HCT116 (cell line): ENCODE measurements at regions not wholly inside any gene's neighbourhood (a gene's known extent, or its start where the extent isn't known, plus 50 kb on each side); places are given as distances from the start of the nearest gene placed in this dataset.

Experiments used
- ATAC-seq: fragments of 200-7000 bp; cut with Tn5 transposase; 2 replicates; pipeline ENCODE4 v1.9.1; 2020; ENCODE audit warnings: mild to moderate bottlenecking, moderate library complexity
- BruUV-seq: library from RNA; stranded (reverse); fragments of 400-500 nt; replicated peaks from 2 replicates; lab custom pipeline; 2021; lab: Mats Ljungman, UMichigan
- CTCF ChIA-PET: fragments of 300-600 bp; sonication (Branson Sonifier 250); formaldehyde crosslinking; loops from one replicate; lab custom pipeline; 2021; ENCODE audit warnings: antibody characterized with exemption; lab: Charles Lee
- POLR2A ChIA-PET: fragments of 300-600, 350-600 bp; sonication (Branson Sonifier 250); formaldehyde crosslinking; loops from one replicate; lab custom pipeline; 2021; ENCODE audit warnings: antibody characterized with exemption; lab: Charles Lee
- RAD21 ChIA-PET, 2 experiments: fragments of 300-600 bp; sonication (Branson Sonifier 250); formaldehyde crosslinking; loops; one replicate each; lab custom pipeline; 2023; ENCODE audit warnings: low total read pairs in 2 of 2; ENCODE audit not compliant: uncharacterized antibody in 2 of 2, unreplicated experiment in 2 of 2, low non-redundant PET in 1 of 2; lab: Charles Lee
- DNase-seq: peaks from one replicate; pipeline ENCODE4 v3.0.0-alpha.2; 2010; ENCODE audit warnings: low read depth, low spot score
- H2AFZ ChIP-seq: fragments of 200-600 bp; shearing (Covaris generic), sonication (generic); 2 replicates; pipeline ENCODE4 v1.6.1; 2017; ENCODE audit warnings: low read depth, mixed run types, mixed read lengths, antibody characterized with exemption, low read length; ENCODE audit not compliant: poor library complexity, severe bottlenecking
- H3K27ac ChIP-seq: 2 replicates; pipeline ENCODE4 v1.5.1; 2012; ENCODE audit warnings: low read depth, low read length
- H3K27me3 ChIP-seq: fragments of 200-600 bp; sonication (generic); 2 replicates; pipeline ENCODE4 v1.6.1; 2016; ENCODE audit warnings: mixed run types, low read length, mixed read lengths; ENCODE audit not compliant: insufficient read depth
- H3K36me3 ChIP-seq, 2 experiments: fragments of 200-500 bp in 1 of 2; fragments of 200-600 bp in 1 of 2; sonication (Bioruptor generic) in 1 of 2; sonication (generic) in 1 of 2; 2 replicates each; pipeline versions ENCODE4 v1.5.1 to v1.6.1; 2014 to 2016; ENCODE audit warnings: low read length in 2 of 2, inconsistent platforms in 1 of 2, mixed read lengths in 1 of 2, mixed run types in 1 of 2; ENCODE audit not compliant: insufficient read depth in 2 of 2, control insufficient read depth in 1 of 2
- H3K4me1 ChIP-seq, 2 experiments: fragments of 200-600 bp in 1 of 2; sonication (generic) in 1 of 2; 2 replicates each; pipeline versions ENCODE4 v1.5.1 to v1.6.1; 2012 to 2017; ENCODE audit warnings: low read length in 2 of 2, inconsistent platforms in 1 of 2, mild to moderate bottlenecking in 1 of 2, mixed read lengths in 1 of 2, mixed run types in 1 of 2, moderate library complexity in 1 of 2; ENCODE audit not compliant: insufficient read depth in 2 of 2, control insufficient read depth in 1 of 2
- H3K4me2 ChIP-seq: fragments of 200-600 bp; sonication (generic); 2 replicates; pipeline ENCODE4 v1.6.1; 2017; ENCODE audit warnings: mixed run types, low read length, mixed read lengths
- H3K4me3 ChIP-seq, 2 experiments: fragments of 200-600 bp in 1 of 2; sonication (generic) in 1 of 2; replicated peaks in 1 of 2; 2 replicates each; pipeline ENCODE4 v1.5.1; 2011 to 2016; ENCODE audit warnings: low read length in 2 of 2, control low read depth in 1 of 2, low read depth in 1 of 2, mild to moderate bottlenecking in 1 of 2, mixed read lengths in 1 of 2, mixed run types in 1 of 2
- H3K79me2 ChIP-seq: fragments of 200-600 bp; sonication (generic); 2 replicates; pipeline ENCODE4 v1.6.1; 2017; ENCODE audit warnings: mild to moderate bottlenecking, mixed run types, low read length, moderate library complexity, mixed read lengths; ENCODE audit not compliant: insufficient read depth
- H3K9ac ChIP-seq: fragments of 200-600 bp; sonication (generic); 2 replicates; pipeline ENCODE4 v1.6.1; 2016; ENCODE audit warnings: low read length, mixed read lengths
- H3K9me2 ChIP-seq: fragments of 200-600 bp; sonication (generic), shearing (Covaris generic); 2 replicates; pipeline ENCODE4 v1.6.1; 2017; ENCODE audit warnings: mixed run types, mild to moderate bottlenecking, moderate library complexity; ENCODE audit not compliant: insufficient read depth
- H3K9me3 ChIP-seq, 2 experiments: fragments of 200-500 bp in 1 of 2; fragments of 200-600 bp in 1 of 2; sonication (Bioruptor generic) in 1 of 2; sonication (generic) in 1 of 2; 2 replicates each; pipeline ENCODE4 v1.6.1; 2014 to 2017; ENCODE audit warnings: low read length in 2 of 2, mixed read lengths in 2 of 2, inconsistent platforms in 1 of 2, low read depth in 1 of 2, mild to moderate bottlenecking in 1 of 2, mixed run types in 1 of 2, moderate library complexity in 1 of 2; ENCODE audit not compliant: control insufficient read depth in 1 of 2, insufficient read depth in 1 of 2
- H4K20me1 ChIP-seq: fragments of 200-600 bp; sonication (generic), shearing (Covaris generic); 2 replicates; pipeline ENCODE4 v1.6.1; 2017; ENCODE audit warnings: mixed run types, mild to moderate bottlenecking, moderate library complexity; ENCODE audit not compliant: insufficient read depth
- ATF3 ChIP-seq: IDR thresholded peaks from 2 replicates; pipeline ENCODE4 v1.6.1; 2012
- CBX3 ChIP-seq: IDR thresholded peaks from 2 replicates; pipeline ENCODE4 v1.6.1; 2012; ENCODE audit warnings: low read depth
- CEBPB ChIP-seq: IDR thresholded peaks from 2 replicates; pipeline ENCODE4 v1.6.1; 2012; ENCODE audit warnings: low read depth
- ELF1 ChIP-seq: IDR thresholded peaks from 2 replicates; pipeline ENCODE4 v1.6.1; 2012; ENCODE audit warnings: low read depth, borderline replicate concordance
- EZH2 ChIP-seq: fragments of 200-600 bp; sonication (generic); IDR thresholded peaks from 2 replicates; pipeline ENCODE4 v1.6.1; 2017; ENCODE audit warnings: antibody characterized with exemption, mixed run types
- FOSL1 ChIP-seq: IDR thresholded peaks from 2 replicates; pipeline ENCODE4 v1.6.1; 2012; ENCODE audit warnings: low read depth
- JUND ChIP-seq: IDR thresholded peaks from 2 replicates; pipeline ENCODE4 v1.6.1; 2012
- REST ChIP-seq: IDR thresholded peaks from 2 replicates; pipeline ENCODE4 v1.6.1; 2012; ENCODE audit warnings: low read depth
- SP1 ChIP-seq: IDR thresholded peaks from 2 replicates; pipeline ENCODE4 v1.6.1; 2012; ENCODE audit warnings: low read depth
- SRF ChIP-seq: IDR thresholded peaks from 2 replicates; pipeline ENCODE4 v1.6.1; 2012; ENCODE audit warnings: low read depth
- TCF7L2 ChIP-seq: IDR thresholded peaks from 2 replicates; pipeline ENCODE4 v1.7.0; 2011; ENCODE audit warnings: borderline replicate concordance, inconsistent platforms; ENCODE audit not compliant: insufficient read depth, insufficient read length; ENCODE audit errors: extremely low read depth
- YY1 ChIP-seq: IDR thresholded peaks from 2 replicates; pipeline ENCODE4 v1.6.1; 2011; ENCODE audit warnings: low read length, low read depth, moderate library complexity, mild to moderate bottlenecking; ENCODE audit not compliant: insufficient replicate concordance; ENCODE audit errors: extremely low read depth
- ZBTB33 ChIP-seq: IDR thresholded peaks from 2 replicates; pipeline ENCODE4 v1.6.1; 2011; ENCODE audit warnings: mild to moderate bottlenecking, low read length, moderate library complexity; ENCODE audit not compliant: insufficient replicate concordance; ENCODE audit errors: extremely low read depth
- ZFX ChIP-seq: fragments of 450-650 bp; IDR thresholded peaks from 2 replicates; pipeline ENCODE4 v1.6.1; 2017
- ZNF274 ChIP-seq: fragments of 200-500 bp; sonication (Bioruptor generic); IDR thresholded peaks from 2 replicates; pipeline ENCODE4 v1.6.1; 2014; ENCODE audit warnings: mild to moderate bottlenecking, low read depth, low read length, inconsistent platforms
- intact Hi-C: fragments of 100-400 bp; cut with micrococcal nuclease; formaldehyde crosslinking; loops from 2 replicates; pipeline ENCODE4 v1.10.0; 2022
- TF ChIP-seq, protein P1 (sequence below), 3 experiments: fragments of 200-600 bp in 1 of 3; sonication (generic) in 1 of 3; IDR thresholded peaks in 2 of 3; conservative IDR thresholded peaks in 1 of 3; 2 replicates each; pipeline ENCODE4 v1.5.1; 2012 to 2017; ENCODE audit warnings: low read depth in 2 of 3, low read length in 2 of 3, antibody characterized with exemption in 1 of 3, borderline replicate concordance in 1 of 3, control low read depth in 1 of 3, mild to moderate bottlenecking in 1 of 3, mixed read lengths in 1 of 3, mixed run types in 1 of 3, moderate library complexity in 1 of 3; ENCODE audit not compliant: insufficient read depth in 1 of 3
- TF ChIP-seq, protein P2 (sequence below): IDR thresholded peaks from 2 replicates; pipeline ENCODE4 v1.6.1; 2012

DNA sequence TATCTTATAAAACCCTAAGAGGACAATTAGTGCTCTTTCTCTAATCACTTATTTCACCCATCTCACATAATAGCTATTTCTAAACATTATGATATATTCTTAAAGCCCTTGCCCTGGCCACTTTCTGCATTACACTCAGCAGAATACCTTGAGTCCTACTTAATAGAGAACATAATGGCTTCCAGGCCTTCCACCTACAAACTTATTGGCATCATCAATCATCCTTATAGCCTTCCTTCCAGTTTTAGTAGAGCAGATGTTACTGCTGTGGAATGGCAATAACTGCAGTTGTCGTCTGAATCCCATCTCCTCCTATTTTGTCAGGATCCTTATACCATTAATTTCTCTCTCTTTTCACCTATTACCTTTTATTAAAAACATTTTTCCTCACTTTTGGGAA lies 1127.4 kb downstream of the LRFN5 start:
- Histone ChIP-seq H3K4me1 (no peaks in the 10 kb centered on the region), H3K9ac (no peak overlapping the region), H3K9me2 (no peaks in the 10 kb centered on the region), H3K36me3 (no peaks in the 10 kb centered on the region), H3K79me2 (no peaks in the 10 kb centered on the region), H3K9me3 (no peaks in the 10 kb centered on the region), H3K27ac (no peak overlapping the region), H3K4me3 (no peak overlapping the region), H3K27me3 (no peaks in the 10 kb centered on the region), H4K20me1 (no peaks in the 10 kb centered on the region), H3K4me2 (no peak overlapping the region), H2AFZ (no peak overlapping the region)
- TF ChIP-seq ZBTB33 (no peak), ZNF274 (no peak), ATF3 (no peak), ELF1 (no peak), SRF (no peak), TCF7L2 (no peak), YY1 (no peak), CBX3 (no peak), CEBPB (no peak), JUND (no peak), ZFX (no peak), EZH2 (no peak), REST (no peak), FOSL1 (no peak), SP1 (no peak)
- TF ChIP-seq, protein P1, sequence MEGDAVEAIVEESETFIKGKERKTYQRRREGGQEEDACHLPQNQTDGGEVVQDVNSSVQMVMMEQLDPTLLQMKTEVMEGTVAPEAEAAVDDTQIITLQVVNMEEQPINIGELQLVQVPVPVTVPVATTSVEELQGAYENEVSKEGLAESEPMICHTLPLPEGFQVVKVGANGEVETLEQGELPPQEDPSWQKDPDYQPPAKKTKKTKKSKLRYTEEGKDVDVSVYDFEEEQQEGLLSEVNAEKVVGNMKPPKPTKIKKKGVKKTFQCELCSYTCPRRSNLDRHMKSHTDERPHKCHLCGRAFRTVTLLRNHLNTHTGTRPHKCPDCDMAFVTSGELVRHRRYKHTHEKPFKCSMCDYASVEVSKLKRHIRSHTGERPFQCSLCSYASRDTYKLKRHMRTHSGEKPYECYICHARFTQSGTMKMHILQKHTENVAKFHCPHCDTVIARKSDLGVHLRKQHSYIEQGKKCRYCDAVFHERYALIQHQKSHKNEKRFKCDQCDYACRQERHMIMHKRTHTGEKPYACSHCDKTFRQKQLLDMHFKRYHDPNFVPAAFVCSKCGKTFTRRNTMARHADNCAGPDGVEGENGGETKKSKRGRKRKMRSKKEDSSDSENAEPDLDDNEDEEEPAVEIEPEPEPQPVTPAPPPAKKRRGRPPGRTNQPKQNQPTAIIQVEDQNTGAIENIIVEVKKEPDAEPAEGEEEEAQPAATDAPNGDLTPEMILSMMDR (IDR thresholded peaks at IDR 0.05 in 2 of 3, conservative IDR thresholded peaks at IDR 0.05 in 1 of 3; ENCODE audit: borderline replicate concordance in 1 of 3, insufficient read depth in 1 of 3, low read depth in 2 of 3, low read length in 2 of 3) = no peak
- TF ChIP-seq, protein P2, sequence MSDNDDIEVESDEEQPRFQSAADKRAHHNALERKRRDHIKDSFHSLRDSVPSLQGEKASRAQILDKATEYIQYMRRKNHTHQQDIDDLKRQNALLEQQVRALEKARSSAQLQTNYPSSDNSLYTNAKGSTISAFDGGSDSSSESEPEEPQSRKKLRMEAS = no peak
- ChIA-PET POLR2A (no interaction called here), RAD21 (no interaction called here), CTCF (no interaction called here)
- no peak for DNase-seq
- intact Hi-C loops = no loop called here
- ATAC-seq = no peak
- BruUV-seq = no TSS peak
